H9 (cell line): ENCODE measurements at regions not wholly inside any gene's neighbourhood (a gene's known extent, or its start where the extent isn't known, plus 50 kb on each side); places are given as distances from the start of the nearest gene placed in this dataset.

Experiments used
- DNase-seq: peaks from one replicate; pipeline ENCODE4 v3.0.0-alpha.2; 2017
- H2AFZ ChIP-seq: one replicate; pipeline ENCODE4 v1.6.1; 2013; ENCODE audit warnings: mild to moderate bottlenecking, low read length, control low read depth, moderate library complexity
- H2AK5ac ChIP-seq: 2 replicates; pipeline ENCODE4 v1.6.1; 2013; ENCODE audit warnings: low read length, control low read depth, mixed read lengths; ENCODE audit not compliant: insufficient read length
- H2BK120ac ChIP-seq: one replicate; pipeline ENCODE4 v1.6.1; 2013; ENCODE audit warnings: low read depth, mild to moderate bottlenecking, low read length, control low read depth, inconsistent platforms; ENCODE audit not compliant: poor library complexity, severe bottlenecking
- H2BK12ac ChIP-seq: 2 replicates; pipeline ENCODE4 v1.6.1; 2013; ENCODE audit warnings: low read length, control low read depth, mixed read lengths, low read depth; ENCODE audit not compliant: insufficient read length
- H2BK15ac ChIP-seq: 2 replicates; pipeline ENCODE4 v1.6.1; 2013; ENCODE audit warnings: low read depth, low read length, control low read depth
- H2BK20ac ChIP-seq: one replicate; pipeline ENCODE4 v1.6.1; 2013; ENCODE audit warnings: low read depth, mild to moderate bottlenecking, low read length, control low read depth, inconsistent platforms; ENCODE audit not compliant: poor library complexity, severe bottlenecking
- H2BK5ac ChIP-seq: 2 replicates; pipeline ENCODE4 v1.6.1; 2013; ENCODE audit warnings: low read length, control low read depth, mixed read lengths; ENCODE audit not compliant: insufficient read length
- H3K14ac ChIP-seq: 2 replicates; pipeline ENCODE4 v1.6.1; 2013; ENCODE audit warnings: low read length, control low read depth; ENCODE audit not compliant: insufficient read depth
- H3K18ac ChIP-seq: 2 replicates; pipeline ENCODE4 v1.6.1; 2013; ENCODE audit warnings: low read depth, mild to moderate bottlenecking, mixed read lengths, low read length, control low read depth; ENCODE audit not compliant: insufficient read length
- H3K23ac ChIP-seq: 2 replicates; pipeline ENCODE4 v1.6.1; 2013; ENCODE audit warnings: low read length, control low read depth, mixed read lengths, low read depth; ENCODE audit not compliant: insufficient read length
- H3K23me2 ChIP-seq: 2 replicates; pipeline ENCODE4 v1.6.1; 2013; ENCODE audit warnings: low read depth, mild to moderate bottlenecking, mixed read lengths, low read length, control low read depth; ENCODE audit not compliant: insufficient read length, poor library complexity, severe bottlenecking
- H3K27ac ChIP-seq: 2 replicates; pipeline ENCODE4 v1.5.1; 2013; ENCODE audit warnings: low read length, control low read depth, mixed read lengths, low read depth; ENCODE audit not compliant: insufficient read length
- H3K27me3 ChIP-seq: 2 replicates; pipeline ENCODE4 v1.6.1; 2013; ENCODE audit warnings: low read length, control low read depth, inconsistent platforms; ENCODE audit not compliant: insufficient read depth
- H3K4ac ChIP-seq: 2 replicates; pipeline ENCODE4 v1.6.1; 2013; ENCODE audit warnings: low read depth, mild to moderate bottlenecking, control low read depth, inconsistent platforms, low read length, moderate library complexity
- H3K4me1 ChIP-seq: 2 replicates; pipeline ENCODE4 v1.6.1; 2013; ENCODE audit warnings: low read length, control low read depth, inconsistent platforms; ENCODE audit not compliant: insufficient read depth
- H3K4me2 ChIP-seq: 2 replicates; pipeline ENCODE4 v1.6.1; 2013; ENCODE audit warnings: low read length, control low read depth, mixed read lengths; ENCODE audit not compliant: insufficient read length, insufficient read depth
- H3K56ac ChIP-seq: 2 replicates; pipeline ENCODE4 v1.6.1; 2013; ENCODE audit warnings: low read depth, mild to moderate bottlenecking, mixed read lengths, low read length, control low read depth; ENCODE audit not compliant: insufficient read length
- H3K79me1 ChIP-seq: 2 replicates; pipeline ENCODE4 v1.6.1; 2013; ENCODE audit warnings: low read depth, mild to moderate bottlenecking, moderate library complexity, low read length, control low read depth, inconsistent platforms; ENCODE audit not compliant: insufficient read depth, poor library complexity, severe bottlenecking
- H3K79me2 ChIP-seq: 2 replicates; pipeline ENCODE4 v1.6.1; 2013; ENCODE audit warnings: low read length, control low read depth, inconsistent platforms; ENCODE audit not compliant: insufficient read depth
- H3K9ac ChIP-seq: 2 replicates; pipeline ENCODE4 v1.6.1; 2013; ENCODE audit warnings: low read length, control low read depth, mixed read lengths; ENCODE audit not compliant: insufficient read length; ENCODE audit errors: extremely low read depth
- H3K9me3 ChIP-seq: one replicate; pipeline ENCODE4 v1.6.1; 2013; ENCODE audit warnings: low read depth, low read length, inconsistent platforms; ENCODE audit not compliant: control insufficient read depth
- H3T11ph ChIP-seq: one replicate; pipeline ENCODE4 v1.6.1; 2013; ENCODE audit warnings: mild to moderate bottlenecking, low read length, control low read depth, inconsistent platforms
- H4K20me1 ChIP-seq: one replicate; pipeline ENCODE4 v1.6.1; 2013; ENCODE audit not compliant: control insufficient read depth, insufficient read length, insufficient read depth
- H4K5ac ChIP-seq: 2 replicates; pipeline ENCODE4 v1.6.1; 2013; ENCODE audit warnings: low read depth, mild to moderate bottlenecking, mixed read lengths, low read length, control low read depth; ENCODE audit not compliant: insufficient read length
- H4K8ac ChIP-seq: replicated peaks from 2 replicates; pipeline ENCODE4 v1.6.1; 2013; ENCODE audit warnings: low read length, control low read depth, mixed read lengths, low read depth; ENCODE audit not compliant: insufficient read length
- H4K91ac ChIP-seq: 2 replicates; pipeline ENCODE4 v1.6.1; 2013; ENCODE audit warnings: low read depth, mild to moderate bottlenecking, moderate library complexity, mixed read lengths, low read length, control low read depth; ENCODE audit not compliant: insufficient read length
- H3K27ac Mint-ChIP-seq, 3 experiments: 2 replicates in 2 of 3; 3 replicates in 1 of 3; pipeline ENCODE4 v1.8.0; 2020 to 2021; ENCODE audit warnings: mixed read lengths in 3 of 3, mild to moderate bottlenecking in 1 of 3, moderate library complexity in 1 of 3
- H3K27me3 Mint-ChIP-seq: 2 replicates; pipeline ENCODE4 v1.8.0; 2021; ENCODE audit warnings: low read depth, mild to moderate bottlenecking, moderate library complexity, mixed read lengths
- H3K36me3 Mint-ChIP-seq, 3 experiments: 2 replicates in 2 of 3; 3 replicates in 1 of 3; pipeline ENCODE4 v1.8.0; 2020 to 2021; ENCODE audit warnings: low read depth in 3 of 3, mixed read lengths in 3 of 3; ENCODE audit not compliant: insufficient read depth in 1 of 3
- H3K4me1 Mint-ChIP-seq, 2 experiments: 2 replicates each; pipeline ENCODE4 v1.8.0; 2020; ENCODE audit warnings: mixed read lengths in 2 of 2
- H3K4me3 Mint-ChIP-seq, 2 experiments: 2 replicates in 1 of 2; 3 replicates in 1 of 2; pipeline ENCODE4 v1.8.0; 2020 to 2021; ENCODE audit warnings: mild to moderate bottlenecking in 2 of 2, mixed read lengths in 2 of 2, moderate library complexity in 1 of 2
- H3K9me3 Mint-ChIP-seq, 2 experiments: 2 replicates in 1 of 2; 3 replicates in 1 of 2; pipeline ENCODE4 v1.8.0; 2020; ENCODE audit warnings: mild to moderate bottlenecking in 2 of 2, mixed read lengths in 2 of 2, moderate library complexity in 1 of 2
- WGBS: extraction: QIAGEN DNeasy Blood & Tissue Kit; methylation state at CpG from one replicate; pipeline ENCODE4 v1.1.7; 2013; ENCODE audit warnings: missing lambda C conversion rate, low lambda C conversion rate, mixed read lengths; ENCODE audit not compliant: insufficient read length; ENCODE audit errors: extremely low coverage; 5-methylcytosine and 5-hydroxymethylcytosine counted together
- TF ChIP-seq, protein P1 (sequence below): fragments of 200-600 bp; sonication (generic); conservative IDR thresholded peaks from 3 replicates; pipeline ENCODE4 v1.8.0; 2021; ENCODE audit warnings: antibody characterized with exemption, mild to moderate bottlenecking

DNA sequence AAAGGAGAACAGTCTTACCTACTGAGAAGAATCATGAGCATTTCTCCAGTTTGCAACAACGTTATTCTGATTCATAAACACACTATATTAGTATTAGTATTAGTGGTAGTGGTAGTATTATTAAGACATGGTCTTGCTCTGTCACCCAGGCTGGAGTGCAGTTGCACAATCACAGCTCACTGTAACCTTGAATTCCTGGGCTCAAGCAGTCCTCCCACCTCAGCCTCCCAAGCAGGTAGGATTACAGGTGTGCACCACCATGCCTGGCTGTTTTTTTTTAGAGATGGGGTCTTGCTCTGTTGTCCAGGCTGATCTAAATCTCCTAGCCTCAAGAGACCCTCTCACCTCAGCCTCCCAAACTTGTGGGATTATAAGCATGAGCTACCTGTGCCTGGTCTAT lies 363.5 kb downstream of the SAMD5 start:
- Histone ChIP-seq H4K5ac (no peak overlapping the region), H2BK15ac (no peak overlapping the region), H3K27me3 (no peaks in the 10 kb centered on the region), H3K4ac (no peak overlapping the region), H3K14ac (no peak overlapping the region), H2AFZ (no peak overlapping the region), H4K91ac (no peak overlapping the region), H3K18ac (no peak overlapping the region), H4K20me1 (no peaks in the 10 kb centered on the region), H3K56ac (no peak overlapping the region), H3K4me2 (no peak overlapping the region), H2BK12ac (no peak overlapping the region), H3K23me2 (no peaks in the 10 kb centered on the region), H2BK5ac (no peak overlapping the region), H4K8ac (no peak overlapping the region), H3K79me1 (no peaks in the 10 kb centered on the region), H2BK20ac (no peak overlapping the region), H2AK5ac (no peak overlapping the region), H3K9me3 (no peaks in the 10 kb centered on the region), H2BK120ac (no peak overlapping the region), H3K23ac (no peak overlapping the region), H3T11ph (no peak overlapping the region), H3K79me2 (no peaks in the 10 kb centered on the region), H3K4me1 (no peaks in the 10 kb centered on the region; the same call in 1 of the 2 replicates), H3K27ac (no peak overlapping the region), H3K9ac (no peak overlapping the region)
- no peak for DNase-seq
- Mint-ChIP-seq H3K36me3 (no peaks in the 10 kb centered on the region), H3K27ac (no peak overlapping the region), H3K4me1 (no peaks in the 10 kb centered on the region), H3K9me3 (no peaks in the 10 kb centered on the region; a peak in 1 of 5 replicates), H3K27me3 (no peaks in the 10 kb centered on the region), H3K4me3 (no peak overlapping the region)
- TF ChIP-seq, protein P1, sequence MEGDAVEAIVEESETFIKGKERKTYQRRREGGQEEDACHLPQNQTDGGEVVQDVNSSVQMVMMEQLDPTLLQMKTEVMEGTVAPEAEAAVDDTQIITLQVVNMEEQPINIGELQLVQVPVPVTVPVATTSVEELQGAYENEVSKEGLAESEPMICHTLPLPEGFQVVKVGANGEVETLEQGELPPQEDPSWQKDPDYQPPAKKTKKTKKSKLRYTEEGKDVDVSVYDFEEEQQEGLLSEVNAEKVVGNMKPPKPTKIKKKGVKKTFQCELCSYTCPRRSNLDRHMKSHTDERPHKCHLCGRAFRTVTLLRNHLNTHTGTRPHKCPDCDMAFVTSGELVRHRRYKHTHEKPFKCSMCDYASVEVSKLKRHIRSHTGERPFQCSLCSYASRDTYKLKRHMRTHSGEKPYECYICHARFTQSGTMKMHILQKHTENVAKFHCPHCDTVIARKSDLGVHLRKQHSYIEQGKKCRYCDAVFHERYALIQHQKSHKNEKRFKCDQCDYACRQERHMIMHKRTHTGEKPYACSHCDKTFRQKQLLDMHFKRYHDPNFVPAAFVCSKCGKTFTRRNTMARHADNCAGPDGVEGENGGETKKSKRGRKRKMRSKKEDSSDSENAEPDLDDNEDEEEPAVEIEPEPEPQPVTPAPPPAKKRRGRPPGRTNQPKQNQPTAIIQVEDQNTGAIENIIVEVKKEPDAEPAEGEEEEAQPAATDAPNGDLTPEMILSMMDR, result no peak
- WGBS, result no CpG with 5 or more reads among the region's 1 CpG
